ENCODE measurements at regions not wholly inside any gene's neighbourhood (a gene's known extent, or its start where the extent isn't known, plus 50 kb on each side); places are given as distances from the start of the nearest gene placed in this dataset.
"Not testable (repeated sequence)": the region's sequence is repeated elsewhere in the genome, so short reads cannot be mapped to it uniquely, and the experiment has no call there.

GRCh38 chr4:177185579-177185978, 124.1 kb upstream of the NEIL3 start:
- no peak for DNase-seq (ENCODE audit: low spot score)

- no peak for DNase-seq (ENCODE audit: low spot score)
These were observed 122.3 kb upstream of the NEIL3 start for GRCh38 chr4:177187371-177187770.

- no peak for DNase-seq (ENCODE audit: low spot score)
These were observed 118.6 kb upstream of the NEIL3 start for GRCh38 chr4:177190995-177191580.

DNA sequence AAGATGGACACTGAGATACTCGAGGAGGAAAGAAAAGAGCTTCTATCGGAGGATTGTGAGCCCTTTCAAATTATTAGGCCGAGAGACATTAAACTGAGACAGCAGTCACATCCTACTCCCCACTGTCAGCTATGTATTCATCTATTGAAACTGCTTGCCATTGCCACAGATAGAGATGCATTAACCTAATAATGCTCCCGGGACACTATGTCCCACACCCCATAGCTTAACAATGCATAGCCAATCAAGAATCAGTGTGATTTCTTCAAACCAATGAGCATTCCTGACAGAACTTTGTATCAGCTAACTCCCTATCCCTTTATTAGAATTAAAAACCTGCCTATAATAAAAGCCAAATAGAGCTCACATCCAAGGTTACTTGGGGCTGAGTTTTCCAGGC, 118.1 kb upstream of the NEIL3 start:
- DNase-seq (ENCODE audit: low spot score): no peak

DNA sequence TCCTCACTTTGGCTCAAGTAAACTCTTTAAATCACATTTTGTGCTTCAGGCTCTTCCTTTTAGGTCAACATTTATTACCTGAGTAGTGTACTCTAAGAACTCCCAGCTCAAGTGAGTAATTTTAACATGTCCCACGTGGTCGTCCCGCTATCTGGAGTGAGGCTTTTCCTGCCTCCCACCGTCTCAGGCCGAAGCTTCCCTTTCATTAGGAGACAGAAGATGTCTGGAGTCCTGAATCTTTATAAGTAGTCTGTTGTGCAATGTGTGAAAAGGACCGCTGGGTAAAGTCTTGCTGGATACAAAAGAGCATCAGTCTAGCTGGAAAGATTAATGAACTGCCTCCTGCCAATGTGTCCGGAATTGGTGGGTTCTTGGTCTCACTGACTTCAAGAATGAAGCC, 117.7 kb upstream of the NEIL3 start:
- DNase-seq (ENCODE audit: low spot score): no peak

DNA sequence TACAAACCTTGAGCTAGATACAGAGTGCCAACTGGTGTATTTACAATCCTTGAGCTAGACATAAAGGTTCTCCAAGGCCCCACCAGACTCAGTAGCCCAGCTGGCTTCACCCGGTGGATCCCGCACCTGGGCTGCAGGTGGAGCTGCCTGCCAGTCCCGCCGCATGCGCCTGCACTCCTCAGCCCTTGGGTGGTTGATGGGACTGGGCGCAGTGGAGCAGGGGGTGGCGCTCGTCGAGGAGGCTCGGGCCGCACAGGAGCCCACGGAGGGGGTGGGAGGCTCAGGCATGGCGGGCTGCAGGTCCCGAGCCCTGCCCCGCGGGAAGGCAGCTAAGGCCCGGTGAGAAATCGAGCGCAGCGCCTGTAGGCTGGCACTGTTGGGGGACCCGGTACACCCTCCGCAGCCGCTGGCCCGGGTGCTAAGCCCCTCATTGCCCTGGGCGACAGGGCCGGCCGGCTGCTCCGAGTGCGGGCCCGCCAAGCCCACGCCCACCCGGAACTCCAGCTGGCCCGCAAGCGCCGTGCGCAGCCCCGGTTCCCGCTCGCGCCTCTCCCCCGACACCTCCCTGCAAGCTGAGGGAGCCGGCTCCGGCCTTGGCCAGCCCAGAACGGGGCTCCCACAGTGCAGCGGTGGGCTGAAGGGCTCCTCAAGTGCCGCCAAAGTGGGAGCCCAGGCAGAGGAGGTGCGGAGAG, 116.5 kb upstream of the NEIL3 start:
- DNase-seq (ENCODE audit: low spot score): not testable (repeated sequence)

GRCh38 chr4:177194906-177195305, 114.8 kb upstream of the NEIL3 start:
- no peak for DNase-seq (ENCODE audit: low spot score)

GRCh38 chr4:177196615-177197014, 113.1 kb upstream of the NEIL3 start:
- no peak for DNase-seq (ENCODE audit: low spot score)

DNA sequence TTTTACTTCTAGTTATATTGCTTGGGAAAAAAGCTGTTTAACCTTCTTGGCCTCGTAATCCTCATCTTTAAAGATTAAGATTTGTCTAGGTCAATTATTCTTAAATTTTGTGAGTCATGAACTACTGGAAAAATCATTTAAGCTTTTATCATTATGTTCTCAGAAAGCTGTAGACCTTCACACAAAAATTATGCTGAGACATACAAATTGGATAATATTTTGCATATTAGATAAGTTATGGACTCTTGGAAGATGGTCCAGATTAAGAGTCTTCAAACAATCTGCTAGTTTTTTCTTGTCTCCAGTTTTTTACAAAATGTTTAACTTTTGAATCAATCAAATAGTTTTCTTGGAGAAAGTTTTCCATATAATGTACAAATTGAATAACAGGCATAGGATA, 108.1 kb upstream of the NEIL3 start:
- DNase-seq (ENCODE audit: low spot score): no peak

DNA sequence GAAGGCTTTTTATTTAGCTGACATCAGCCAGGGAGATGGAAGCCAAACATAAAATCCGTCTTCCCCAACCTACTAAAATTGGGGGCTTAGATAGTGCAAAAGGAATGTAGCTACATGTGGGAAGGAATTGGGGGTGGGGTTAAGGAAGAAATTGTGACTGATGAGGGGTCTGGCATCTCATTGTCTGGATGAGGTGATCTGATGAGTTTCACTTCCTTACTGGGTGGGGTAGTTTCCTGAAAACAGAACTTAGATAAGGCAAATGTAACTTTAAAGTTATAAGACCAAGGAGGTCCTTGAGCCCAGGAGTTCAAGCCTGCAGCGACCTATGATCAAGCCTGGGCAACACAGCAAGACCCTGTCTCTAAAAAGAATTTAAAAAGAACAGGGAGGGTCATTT, 105.5 kb upstream of the NEIL3 start:
- no peak for DNase-seq (ENCODE audit: low spot score)

DNA sequence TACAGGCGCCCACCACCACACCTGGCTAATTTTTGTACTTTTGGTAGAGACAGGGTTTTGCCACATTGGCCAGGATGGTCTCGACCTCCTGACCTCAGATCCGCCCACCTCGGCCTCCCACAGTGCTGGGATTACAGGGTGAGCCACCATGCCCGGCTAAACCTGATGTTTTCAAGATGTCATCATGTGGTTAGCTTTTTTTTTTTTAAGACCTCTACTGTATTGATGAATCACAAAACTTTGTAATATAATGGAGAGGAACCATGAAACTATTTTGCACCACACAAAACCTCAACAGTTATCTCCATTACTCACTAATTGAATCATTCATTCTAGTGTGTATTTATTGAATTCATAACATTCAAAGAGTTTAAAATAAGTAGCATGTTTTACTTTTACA, 94.7 kb upstream of the NEIL3 start:
- DNase-seq (ENCODE audit: low spot score): no peak

DNA sequence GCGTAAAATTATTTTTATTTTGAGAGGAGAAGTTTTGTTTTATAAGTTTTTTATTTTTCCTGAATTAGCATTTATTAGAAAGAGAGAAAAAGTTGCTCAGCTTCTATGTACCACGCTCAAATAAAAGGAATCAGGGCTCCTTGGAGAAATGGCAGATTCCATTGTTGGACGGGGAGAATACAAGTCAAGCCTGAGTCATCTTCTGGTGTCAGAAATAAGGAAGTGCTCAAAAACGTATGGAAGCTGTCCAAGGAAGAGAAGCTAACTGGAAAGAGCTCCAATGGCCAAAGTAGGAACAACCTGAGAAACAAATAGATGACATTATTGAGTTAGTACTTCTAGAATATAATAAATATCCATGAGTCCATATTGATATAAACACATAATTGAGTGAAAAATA, 89.3 kb upstream of the NEIL3 start:
- no peak for DNase-seq (ENCODE audit: low spot score)

DNA sequence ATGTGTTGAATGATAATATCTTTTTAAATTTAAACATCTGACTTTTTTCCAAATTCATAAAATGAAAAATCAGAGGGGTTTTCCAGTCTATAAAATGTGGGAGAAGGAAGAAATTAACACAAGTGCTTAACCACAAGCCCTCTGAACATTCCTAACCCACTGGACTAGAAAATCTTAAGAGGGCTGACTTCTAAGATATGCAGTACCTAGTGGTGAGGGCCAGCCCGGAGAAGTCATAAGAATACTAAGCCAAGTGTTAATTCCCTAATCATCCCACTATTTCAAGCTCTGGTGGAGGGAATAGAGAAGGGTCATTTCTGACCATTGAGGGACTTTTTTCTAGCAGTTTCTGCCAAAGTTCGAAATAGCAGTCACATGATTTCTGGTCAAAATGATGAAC, 86.9 kb upstream of the NEIL3 start:
- no peak for DNase-seq (ENCODE audit: low spot score)

DNA sequence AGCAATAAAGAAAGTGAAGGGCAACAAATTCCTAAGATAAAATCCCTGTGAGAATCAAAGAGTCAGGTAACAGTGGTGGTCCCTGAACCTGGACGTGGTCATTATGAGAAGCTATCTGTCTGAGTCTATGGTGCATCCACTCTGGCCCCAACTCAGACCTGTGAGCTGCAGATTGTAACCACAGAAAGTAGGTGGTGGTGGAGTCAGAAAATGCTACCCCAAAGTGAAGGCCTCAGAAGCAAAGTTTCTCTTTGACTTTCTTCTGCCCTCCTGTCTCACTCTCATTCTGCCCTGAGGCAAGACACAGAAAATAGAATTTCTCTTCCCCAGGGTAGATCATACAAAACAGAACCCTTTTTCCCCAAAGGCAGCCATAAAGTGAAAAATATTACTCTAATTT, 84.1 kb upstream of the NEIL3 start:
- no peak for DNase-seq (ENCODE audit: low spot score)

DNA sequence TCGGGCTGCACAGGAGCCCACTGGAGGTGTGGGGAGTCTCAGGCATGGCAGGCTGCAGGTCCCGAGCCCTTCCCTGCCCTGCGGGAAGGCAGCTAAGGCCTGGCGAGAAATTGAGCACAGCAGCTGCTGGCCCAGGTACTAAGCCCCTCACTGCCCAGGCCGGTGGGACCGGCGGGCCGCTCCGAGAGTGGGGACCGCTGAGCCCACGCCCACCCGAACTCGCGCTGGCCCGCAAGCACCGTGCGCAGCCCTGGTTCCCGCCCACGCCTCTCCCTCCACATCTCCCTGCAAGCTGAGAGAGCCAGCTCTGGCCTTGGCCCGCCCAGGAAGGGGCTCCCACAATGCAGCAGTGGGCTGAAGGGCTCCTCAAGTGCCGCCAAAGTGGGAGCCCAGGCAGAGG, 82.0 kb upstream of the NEIL3 start:
- DNase-seq (ENCODE audit: low spot score): no peak

DNA sequence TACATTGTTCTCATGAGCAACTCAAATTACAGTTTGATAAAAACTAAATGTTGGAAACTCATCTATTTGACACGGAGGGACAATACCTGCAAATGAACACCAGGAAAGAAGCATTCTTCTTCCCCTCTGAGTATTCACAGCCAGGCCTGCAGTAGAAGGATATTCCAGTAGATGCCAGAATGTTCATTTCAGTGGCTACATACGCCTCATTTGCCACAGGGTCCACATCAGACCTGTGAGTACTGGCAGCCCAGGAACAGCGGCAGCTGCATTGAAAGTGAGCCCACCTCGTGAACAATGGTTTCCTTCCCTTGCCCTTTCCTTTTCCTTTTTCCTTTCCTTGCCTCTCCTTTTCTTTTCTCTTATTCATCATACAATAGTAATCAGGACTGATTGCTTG, 81.1 kb upstream of the NEIL3 start:
- DNase-seq (ENCODE audit: low spot score): no peak

GRCh38 chr4:177229331-177229730, 80.3 kb upstream of the NEIL3 start:
- no peak for DNase-seq (ENCODE audit: low spot score)

DNA sequence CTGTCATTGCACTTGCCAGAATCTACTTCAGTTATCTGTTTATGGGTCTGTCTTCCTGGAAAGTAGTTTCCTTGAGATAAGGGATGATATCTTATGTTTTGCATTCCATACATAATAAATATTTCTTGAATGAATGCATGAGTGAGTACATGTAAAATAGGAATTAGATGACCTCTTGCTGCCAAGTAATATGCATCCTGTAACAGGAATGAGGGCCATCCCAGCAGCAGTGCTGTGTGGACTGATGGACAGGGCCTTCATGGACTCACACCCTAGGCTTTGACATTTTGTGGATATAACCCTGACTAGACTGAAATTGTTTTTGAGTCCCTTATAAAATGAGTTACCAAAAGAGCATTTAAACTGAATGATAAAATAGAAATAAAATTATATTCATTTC, 77.2 kb upstream of the NEIL3 start:
- DNase-seq (ENCODE audit: low spot score): no peak

DNA sequence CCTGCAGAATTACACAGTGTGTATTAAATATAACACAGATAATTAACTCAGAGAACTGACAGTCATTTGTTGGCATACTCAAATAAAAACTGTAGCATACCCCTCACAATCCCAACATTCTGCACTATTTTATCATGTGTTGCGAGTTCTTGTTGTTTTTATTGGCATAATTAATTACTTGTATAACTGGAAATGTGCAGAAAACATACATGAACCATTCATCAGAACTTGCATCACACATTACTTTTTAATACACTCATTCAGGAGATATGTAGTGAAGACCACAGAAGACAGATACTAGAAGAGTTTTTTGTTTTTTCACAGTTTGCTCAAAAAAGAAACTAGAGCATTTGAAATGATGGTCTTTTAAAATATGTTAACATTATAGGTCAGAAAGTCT, 74.6 kb upstream of the NEIL3 start:
- DNase-seq (ENCODE audit: low spot score): no peak

DNA sequence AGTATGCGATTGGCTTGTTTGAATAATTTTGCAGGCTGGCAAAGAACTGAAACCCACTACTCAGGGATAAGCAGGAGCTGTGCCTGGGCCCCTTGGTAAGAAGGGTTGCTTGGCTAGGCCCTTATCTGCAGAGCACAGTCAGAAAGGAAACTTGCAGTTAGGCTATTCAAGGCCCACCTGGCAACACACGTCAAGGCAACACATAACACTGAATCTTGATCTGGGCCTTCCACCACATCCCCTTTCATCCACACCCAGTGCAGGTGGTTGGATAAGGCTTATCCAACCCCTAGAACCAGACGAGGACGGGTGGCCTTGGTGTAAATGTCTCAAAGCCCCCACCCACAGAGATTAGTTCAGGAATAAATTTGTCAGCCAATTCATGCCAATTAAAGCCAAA, 72.8 kb upstream of the NEIL3 start:
- DNase-seq (ENCODE audit: low spot score): no peak

- no peak for DNase-seq (ENCODE audit: low spot score)
These were observed 72.4 kb upstream of the NEIL3 start for GRCh38 chr4:177237291-177237690.

- no peak for DNase-seq (ENCODE audit: low spot score)
These were observed 70.2 kb upstream of the NEIL3 start for GRCh38 chr4:177239477-177239876.

DNA sequence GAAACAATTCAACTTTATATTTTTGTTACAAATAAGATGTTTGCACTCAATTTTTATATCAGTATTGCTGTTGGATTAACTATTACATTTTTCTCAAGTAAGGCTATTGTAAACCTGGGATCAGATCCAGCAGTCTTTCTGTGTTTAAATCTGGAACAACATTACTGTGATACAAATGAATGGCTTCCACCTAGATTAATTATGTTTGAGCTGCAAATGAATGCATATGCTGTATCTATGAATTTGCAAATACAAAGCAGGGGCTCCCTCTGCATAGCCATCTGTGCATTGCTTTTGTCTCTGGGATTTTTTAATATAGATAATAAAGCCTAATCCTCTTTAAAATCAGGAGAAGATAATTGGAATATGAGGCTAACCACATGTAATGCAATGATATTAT, 69.8 kb upstream of the NEIL3 start:
- DNase-seq (ENCODE audit: low spot score): no peak

- DNase-seq (ENCODE audit: low spot score): no peak
These were observed 66.9 kb upstream of the NEIL3 start for GRCh38 chr4:177242651-177243286.
